Sigmoid colon (tissue), 4 donors: ENCODE measurements at regions not wholly inside any gene's neighbourhood (a gene's known extent, or its start where the extent isn't known, plus 50 kb on each side); places are given as distances from the start of the nearest gene placed in this dataset.

Experiments used
- CTCF ChIP-seq, 4 experiments: fragments of 450-650 bp in 3 of 4; fragments of 200-600 bp in 1 of 4; IDR thresholded peaks; one replicate each; pipeline ENCODE4 v1.5.1; 2016 to 2019; ENCODE audit warnings: antibody characterized with exemption in 4 of 4, mild to moderate bottlenecking in 3 of 4, moderate library complexity in 2 of 4
- EP300 ChIP-seq, 4 donors: sonication (generic); formaldehyde crosslinking; IDR thresholded peaks; one replicate each; pipeline ENCODE4 v1.6.1; 2017; ENCODE audit warnings: antibody characterized with exemption in 4 of 4
- POLR2AphosphoS5 ChIP-seq, 4 donors: sonication (generic); formaldehyde crosslinking; IDR thresholded peaks; one replicate each; pipeline ENCODE4 v1.6.1; 2017; ENCODE audit warnings: antibody characterized with exemption in 4 of 4

GRCh38 chr1:42043811-42044210, 109.4 kb upstream of the GUCA2B start:
- TF ChIP-seq CTCF (IDR thresholded peaks at IDR 0.05): no peak
- TF ChIP-seq POLR2AphosphoS5 (IDR thresholded peaks at IDR 0.05): no peak
- no peak for TF ChIP-seq EP300 (IDR thresholded peaks at IDR 0.05)
